DND-41 (cell line): ENCODE measurements at regions not wholly inside any gene's neighbourhood (a gene's known extent, or its start where the extent isn't known, plus 50 kb on each side); places are given as distances from the start of the nearest gene placed in this dataset.

ENCODE experiments used
- EZH2 ChIP-seq: IDR thresholded peaks from 3 replicates; pipeline ENCODE4 v1.6.1; 2012; ENCODE audit warnings: borderline replicate concordance, low read depth, mild to moderate bottlenecking, moderate library complexity, low read length, inconsistent platforms; ENCODE audit not compliant: severe bottlenecking
- TF ChIP-seq, protein P1 (sequence below): IDR thresholded peaks from 2 replicates; pipeline ENCODE4 v1.5.1; 2012; ENCODE audit warnings: borderline replicate concordance, low read length, moderate library complexity, mild to moderate bottlenecking; ENCODE audit not compliant: poor library complexity, severe bottlenecking; ENCODE audit errors: extremely low read depth

DNA sequence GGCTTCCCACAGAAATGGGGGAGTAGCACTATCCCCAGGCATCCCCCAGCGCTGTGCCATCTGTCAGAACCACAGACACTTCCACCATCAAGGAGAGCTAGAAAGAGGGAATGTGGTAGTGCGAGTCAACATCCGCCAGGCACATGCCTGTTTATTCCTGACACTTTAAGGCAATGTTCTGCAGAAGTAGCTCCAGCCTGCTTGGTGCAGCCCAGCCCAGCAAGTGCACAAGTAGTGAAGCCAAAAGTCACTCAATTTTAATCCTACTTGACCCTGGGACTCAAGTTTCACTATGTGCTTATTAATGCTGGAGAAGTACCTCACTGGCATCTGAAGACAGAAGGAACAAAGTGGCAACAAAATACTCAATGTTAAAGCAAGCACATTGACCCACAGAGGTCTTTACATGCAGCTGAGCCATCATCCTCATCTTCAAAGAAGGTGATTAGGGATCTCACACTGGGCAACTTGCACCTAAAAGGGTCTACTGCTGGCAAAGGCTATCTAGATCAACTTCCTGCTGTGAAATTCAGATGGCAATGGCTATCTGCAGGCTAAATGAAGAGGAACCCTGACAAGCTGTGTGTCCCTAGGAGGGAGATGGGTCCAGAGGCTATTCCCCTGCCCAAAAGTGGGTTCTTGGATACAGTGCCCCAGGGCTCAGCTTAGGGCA lies 61.4 kb upstream of the CLDN18 start:
- TF ChIP-seq, protein P1, sequence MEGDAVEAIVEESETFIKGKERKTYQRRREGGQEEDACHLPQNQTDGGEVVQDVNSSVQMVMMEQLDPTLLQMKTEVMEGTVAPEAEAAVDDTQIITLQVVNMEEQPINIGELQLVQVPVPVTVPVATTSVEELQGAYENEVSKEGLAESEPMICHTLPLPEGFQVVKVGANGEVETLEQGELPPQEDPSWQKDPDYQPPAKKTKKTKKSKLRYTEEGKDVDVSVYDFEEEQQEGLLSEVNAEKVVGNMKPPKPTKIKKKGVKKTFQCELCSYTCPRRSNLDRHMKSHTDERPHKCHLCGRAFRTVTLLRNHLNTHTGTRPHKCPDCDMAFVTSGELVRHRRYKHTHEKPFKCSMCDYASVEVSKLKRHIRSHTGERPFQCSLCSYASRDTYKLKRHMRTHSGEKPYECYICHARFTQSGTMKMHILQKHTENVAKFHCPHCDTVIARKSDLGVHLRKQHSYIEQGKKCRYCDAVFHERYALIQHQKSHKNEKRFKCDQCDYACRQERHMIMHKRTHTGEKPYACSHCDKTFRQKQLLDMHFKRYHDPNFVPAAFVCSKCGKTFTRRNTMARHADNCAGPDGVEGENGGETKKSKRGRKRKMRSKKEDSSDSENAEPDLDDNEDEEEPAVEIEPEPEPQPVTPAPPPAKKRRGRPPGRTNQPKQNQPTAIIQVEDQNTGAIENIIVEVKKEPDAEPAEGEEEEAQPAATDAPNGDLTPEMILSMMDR, result no peak
- TF ChIP-seq EZH2, result no peak
